Activated gamma-delta T cell treated with anti-CD3 and anti-CD28 coated beads, Interleukin-2, amount 50 U/mL, for 16 hours (primary cell): ENCODE measurements at regions not wholly inside any gene's neighbourhood (a gene's known extent, or its start where the extent isn't known, plus 50 kb on each side); places are given as distances from the start of the nearest gene placed in this dataset.

Experiments
- DNase-seq: peaks from one replicate; pipeline ENCODE4 v3.0.0-alpha.2; 2020; ENCODE audit warnings: low read depth

- no peak for DNase-seq
Measured at GRCh38 chr18:71503222-71503621, 1040.9 kb downstream of the CBLN2 start.

DNA sequence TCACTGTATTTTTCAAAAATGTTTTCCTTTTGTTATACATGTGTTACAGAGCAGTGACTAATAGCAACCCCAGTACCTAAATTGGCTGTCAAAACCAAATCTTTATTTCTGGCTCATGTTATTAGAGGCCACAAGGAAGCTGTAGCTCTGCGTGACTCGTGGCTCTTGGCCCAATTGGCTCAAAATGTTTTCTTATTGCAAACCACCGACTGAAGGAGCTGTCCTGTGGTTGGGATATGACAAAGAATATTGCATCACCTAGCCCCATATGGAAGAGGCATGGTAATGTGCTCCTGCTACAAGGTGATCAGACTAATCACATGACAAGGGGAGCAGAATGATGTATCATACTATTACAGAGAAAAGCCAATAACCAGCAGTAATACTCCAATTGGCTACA lies 1058.5 kb downstream of the CBLN2 start:
- DNase-seq = no peak

GRCh38 chr18:71471963-71472725 lies 1072.0 kb downstream of the CBLN2 start:
- no peak for DNase-seq

DNA sequence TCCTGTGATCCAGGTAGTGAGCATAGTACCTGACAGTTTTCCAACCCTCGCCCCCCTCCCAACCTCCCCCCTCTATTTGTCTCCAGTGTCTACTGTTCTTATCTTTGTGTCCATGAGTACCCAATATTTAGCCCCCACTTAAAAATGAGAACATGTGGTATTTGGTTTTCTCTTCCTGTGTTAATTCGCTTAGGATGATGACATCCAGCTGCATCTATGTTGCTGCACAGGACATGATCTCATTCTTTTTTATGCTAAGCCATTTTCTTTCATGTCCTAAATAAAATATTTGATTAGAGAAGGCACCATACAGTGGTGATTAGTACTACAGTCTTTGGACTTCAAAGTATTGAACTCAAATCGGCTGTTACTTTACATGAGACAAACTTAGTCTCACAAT lies 1087.9 kb downstream of the CBLN2 start:
- no peak for DNase-seq

- no peak for DNase-seq
Measured at GRCh38 chr18:71450257-71450656, 1093.9 kb downstream of the CBLN2 start.

- no peak for DNase-seq
Measured at GRCh38 chr18:71443706-71444480, 1100.2 kb downstream of the CBLN2 start.

DNA sequence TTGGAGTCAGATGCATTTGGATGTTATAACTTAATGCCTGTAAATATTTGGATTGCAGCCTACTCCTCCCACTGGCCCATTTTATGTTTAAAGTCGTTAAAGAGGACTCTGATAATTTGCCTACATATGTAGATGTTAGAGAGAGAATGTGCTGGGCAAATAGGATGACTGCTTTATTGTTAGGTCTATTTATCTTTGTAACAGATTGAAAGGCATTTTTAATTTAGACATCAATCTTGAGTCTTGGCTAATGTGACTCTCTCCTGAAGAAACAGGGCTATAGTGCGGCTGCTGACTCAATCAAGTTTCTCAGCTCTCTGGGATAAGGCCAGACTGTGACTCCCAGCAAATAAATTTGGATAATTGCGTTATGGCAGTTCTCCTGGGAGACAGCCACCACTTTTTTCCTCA lies 1101.4 kb downstream of the CBLN2 start:
- no peak for DNase-seq

GRCh38 chr18:71441156-71441555 lies 1103.0 kb downstream of the CBLN2 start:
- no peak for DNase-seq

- no peak for DNase-seq
Measured at GRCh38 chr18:71437511-71437910, 1106.6 kb downstream of the CBLN2 start.

DNA sequence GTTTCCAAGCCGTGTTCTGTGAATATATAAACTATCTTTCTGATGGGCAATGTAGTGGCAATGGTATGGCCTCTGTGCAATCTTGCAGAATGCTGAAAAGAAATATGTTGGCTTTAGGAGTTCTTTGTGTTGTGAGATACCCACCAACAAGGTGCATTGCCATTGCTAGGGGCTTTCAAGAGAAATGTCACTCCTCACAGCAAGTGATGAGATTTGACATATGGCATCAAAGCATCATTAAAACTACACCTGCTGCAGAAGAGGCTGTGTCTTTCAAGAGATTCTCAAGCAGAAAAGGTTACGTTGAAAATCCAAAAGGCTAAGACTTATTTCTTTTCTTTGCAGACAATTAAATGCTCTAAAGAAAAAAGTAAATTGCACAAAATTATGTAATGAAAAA lies 1110.8 kb downstream of the CBLN2 start:
- no peak for DNase-seq

DNA sequence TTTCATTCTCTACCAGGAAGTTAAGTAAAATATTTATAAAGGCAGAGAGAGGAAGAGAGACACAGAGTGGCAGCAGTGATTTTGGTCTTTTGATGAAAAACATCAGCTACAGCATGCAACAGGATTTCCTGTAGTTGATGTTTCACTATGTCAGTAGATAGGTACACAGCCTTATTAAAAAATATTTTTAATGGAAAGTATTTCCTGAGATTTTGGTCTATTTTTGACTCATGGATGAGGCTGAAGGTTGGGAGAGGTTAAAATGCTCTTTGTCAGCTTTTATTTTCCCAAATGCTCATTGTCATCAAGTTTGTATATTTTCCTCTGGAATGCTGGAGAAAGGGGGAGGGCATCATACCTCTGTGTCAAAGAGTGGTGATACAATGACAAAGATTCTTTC lies 1112.5 kb downstream of the CBLN2 start:
- DNase-seq = no peak

DNA sequence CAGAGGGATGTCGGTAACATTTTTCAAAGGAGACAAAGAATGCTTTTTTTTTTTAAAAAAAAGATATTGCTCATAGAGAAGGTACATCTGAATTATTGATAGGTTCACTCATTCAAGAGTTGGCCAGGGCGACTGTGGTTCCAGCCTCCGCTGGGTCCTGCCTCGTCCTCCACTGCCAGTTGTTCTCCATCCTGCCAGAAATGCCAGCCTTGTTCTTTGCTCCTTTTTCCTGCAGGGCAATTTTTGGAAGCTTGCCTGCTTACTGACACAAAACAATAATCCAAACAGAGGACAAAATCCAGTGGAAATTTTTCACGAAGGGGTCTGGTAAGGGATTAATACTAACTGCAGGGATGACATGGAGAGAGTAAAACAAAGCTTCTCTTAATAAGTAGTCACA lies 1113.0 kb downstream of the CBLN2 start:
- DNase-seq = no peak

DNA sequence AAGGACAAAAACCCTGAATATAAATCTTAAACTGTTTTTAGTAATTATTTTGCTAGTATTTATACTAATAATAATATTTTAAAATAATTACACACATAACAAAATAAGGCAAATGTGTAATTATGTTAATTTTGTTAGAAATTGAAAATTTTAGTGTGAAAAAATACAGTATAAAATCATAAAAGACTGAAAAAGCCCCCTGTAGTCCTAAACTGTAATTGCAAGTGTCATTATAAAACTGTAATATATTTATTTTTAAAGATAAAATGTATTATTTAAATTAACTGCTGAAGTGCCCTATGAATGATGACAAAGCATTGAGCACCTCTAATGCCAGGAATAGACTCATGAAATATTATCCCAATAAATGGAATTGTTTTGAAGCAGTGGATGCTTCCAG lies 1117.7 kb downstream of the CBLN2 start:
- no peak for DNase-seq

GRCh38 chr18:71405169-71405809 lies 1116.4 kb downstream of the SOCS6 start:
- DNase-seq = no peak

GRCh38 chr18:71403501-71403900 lies 1114.7 kb downstream of the SOCS6 start:
- no peak for DNase-seq

GRCh38 chr18:71398531-71398930 lies 1109.7 kb downstream of the SOCS6 start:
- DNase-seq = no peak

DNA sequence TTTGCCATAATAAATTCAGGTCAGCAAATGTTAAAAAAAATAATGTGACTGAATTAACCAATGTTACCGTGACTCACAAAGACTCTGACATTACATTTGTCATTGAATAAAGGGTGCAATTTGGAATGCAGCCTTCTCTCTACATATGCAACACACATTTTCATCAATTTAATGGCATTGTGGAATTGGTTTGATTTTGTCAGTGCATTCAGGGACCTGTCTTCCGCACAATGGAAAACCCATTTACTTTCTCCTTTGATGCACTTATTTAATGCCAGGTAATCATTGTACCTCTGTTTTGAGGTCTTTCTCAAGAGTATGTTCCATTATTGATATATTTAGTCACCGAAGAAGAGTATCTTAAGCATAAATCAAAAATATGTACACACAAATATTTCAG lies 1099.3 kb downstream of the SOCS6 start:
- DNase-seq = no peak

DNA sequence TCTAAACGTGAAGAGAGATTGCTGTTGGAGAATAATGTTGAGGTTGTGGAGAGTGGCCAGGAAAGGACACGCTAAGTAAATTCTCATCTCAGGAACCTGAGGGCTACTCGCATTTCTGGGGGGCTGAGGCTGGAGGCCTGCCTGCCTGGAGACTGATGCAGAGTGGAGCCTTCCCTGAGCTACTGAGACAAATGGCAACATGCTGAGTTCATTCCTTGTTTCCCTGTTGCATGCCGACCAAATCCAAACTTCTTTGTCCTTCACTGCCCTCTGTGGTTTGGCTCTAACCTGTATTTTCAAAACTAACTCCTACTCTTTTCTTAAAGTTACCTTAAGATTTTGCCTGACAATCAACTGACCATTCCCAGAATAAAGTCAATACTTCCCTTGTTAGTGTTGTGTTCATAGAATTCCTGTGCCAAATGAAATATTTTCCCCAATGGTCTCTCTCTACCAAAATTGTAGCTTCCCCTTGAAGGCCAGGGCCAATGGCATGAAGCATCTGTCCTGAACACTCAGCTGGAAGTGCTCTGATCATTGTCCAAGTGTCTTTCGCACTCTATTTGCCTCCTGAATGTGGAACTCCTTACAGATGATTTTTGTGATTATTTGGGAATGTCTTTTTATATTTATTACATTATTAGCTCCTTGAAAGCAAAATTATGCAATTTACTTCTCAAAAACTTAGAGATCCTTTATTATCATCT lies 1085.6 kb downstream of the SOCS6 start:
- no peak for DNase-seq

- no peak for DNase-seq
Measured at GRCh38 chr18:71371951-71372605, 1083.2 kb downstream of the SOCS6 start.

GRCh38 chr18:71370671-71371445 lies 1082.0 kb downstream of the SOCS6 start:
- DNase-seq = no peak

- no peak for DNase-seq
Measured at GRCh38 chr18:71370095-71370494, 1081.2 kb downstream of the SOCS6 start.
